ENCODE measurements at regions not wholly inside any gene's neighbourhood (a gene's known extent, or its start where the extent isn't known, plus 50 kb on each side); places are given as distances from the start of the nearest gene placed in this dataset.

DNA sequence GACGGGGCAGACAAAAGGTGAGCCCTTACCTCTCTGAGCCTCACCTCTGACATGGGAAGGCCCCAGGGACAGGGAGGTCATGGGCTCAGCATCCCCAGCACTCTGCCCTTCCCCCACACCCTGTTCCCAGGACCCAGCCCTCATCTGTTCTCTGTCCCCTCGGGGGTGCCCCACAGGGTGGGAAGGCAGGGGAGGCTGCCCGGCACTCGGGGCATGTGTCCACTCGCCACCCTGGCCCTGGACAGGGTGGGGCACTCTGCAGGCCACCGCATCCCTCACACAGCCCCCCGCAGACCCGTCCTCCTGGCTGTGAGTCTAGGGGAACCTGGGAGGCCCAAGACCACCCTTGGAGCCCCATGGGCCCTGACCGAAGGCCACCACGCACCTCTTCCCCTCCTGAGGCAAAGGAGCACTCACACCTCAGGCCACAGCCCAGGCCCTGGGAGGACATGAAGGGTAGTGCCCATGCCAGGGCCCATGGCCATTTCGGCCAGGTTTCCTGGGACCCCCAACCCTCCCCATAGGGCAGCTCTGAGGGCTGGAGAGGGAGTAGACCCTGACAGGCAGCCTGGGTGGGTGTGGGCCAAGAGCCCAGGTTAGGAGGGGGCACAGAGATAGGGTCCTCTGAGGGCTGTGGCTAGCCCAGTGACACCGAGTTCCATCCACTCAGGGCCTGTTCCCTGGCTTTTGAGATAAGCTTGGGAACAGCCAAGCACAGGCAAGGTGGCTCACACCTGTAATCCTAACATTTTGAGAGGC is 193.1 kb downstream of the IGLL1 start:
- ATAC-seq (no peak), DNase-seq (ENCODE audit: low read depth, low spot score) (no peak)
- Histone ChIP-seq H3K4me2 (ENCODE audit: low read length) (no peak overlapping the region), H3K79me2 (ENCODE audit: insufficient read depth, low read length) (no peaks in the 10 kb centered on the region), H3K36me3 (ENCODE audit: control insufficient read depth in 1 of 2, insufficient read depth in 2 of 2, low read length in 2 of 2) (no peaks in the 10 kb centered on the region), H2AFZ (ENCODE audit: low read depth, low read length, poor library complexity, severe bottlenecking) (no peak overlapping the region), H3K27ac (ENCODE audit: low read depth, low read length) (no peak overlapping the region), H4K20me1 (ENCODE audit: insufficient read depth) (no peaks in the 10 kb centered on the region), H3K9me2 (ENCODE audit: insufficient read depth) (no peaks in the 10 kb centered on the region), H3K9me3 (ENCODE audit: control insufficient read depth in 1 of 2, insufficient read depth in 1 of 2, low read depth in 1 of 2, low read length in 2 of 2) (no peaks in the 10 kb centered on the region), H3K27me3 (ENCODE audit: insufficient read depth, low read length) (no peaks in the 10 kb centered on the region), H3K4me3 (replicated peaks in 1 of 2; ENCODE audit: low read depth in 1 of 2, low read length in 2 of 2) (no peak overlapping the region), H3K9ac (ENCODE audit: low read length) (no peak overlapping the region), H3K4me1 (ENCODE audit: control insufficient read depth in 1 of 2, insufficient read depth in 2 of 2, low read length in 2 of 2) (no peaks in the 10 kb centered on the region)
- intact Hi-C loops (cut with micrococcal nuclease), result loop anchor here (1.0 to 5.0 kb wide), 3 partner anchors 72 to 428 kb away; no protein-coding TSS in a partner anchor
- ChIA-PET RAD21 (ENCODE audit: low non-redundant PET in 1 of 2, low total read pairs in 2 of 2, uncharacterized antibody in 2 of 2, unreplicated experiment in 2 of 2) (interaction anchor here in 1 of 2 experiments (1.0 to 1.3 kb wide), 2 partner anchors 427 kb away, joined by 3 to 7 read pairs; no protein-coding TSS in a partner anchor), POLR2A (no interaction called here), CTCF (interaction anchor here (1.3 to 1.8 kb wide), 4 partner anchors 10 to 428 kb away, joined by 12 to 29 read pairs (median 17); no protein-coding TSS in a partner anchor)
- TF ChIP-seq FOSL1 (IDR thresholded peaks at IDR 0.05; ENCODE audit: low read depth) (no peak), SP1 (IDR thresholded peaks at IDR 0.05; ENCODE audit: low read depth) (no peak), RAD21 (IDR thresholded peaks at IDR 0.05; ENCODE audit: low read depth) (no peak), CBX3 (IDR thresholded peaks at IDR 0.05; ENCODE audit: low read depth) (no peak), POLR2A (IDR thresholded peaks at IDR 0.05; ENCODE audit: borderline replicate concordance, extremely low read depth, insufficient read depth, insufficient read length) (no peak)
- TF ChIP-seq, protein P1, sequence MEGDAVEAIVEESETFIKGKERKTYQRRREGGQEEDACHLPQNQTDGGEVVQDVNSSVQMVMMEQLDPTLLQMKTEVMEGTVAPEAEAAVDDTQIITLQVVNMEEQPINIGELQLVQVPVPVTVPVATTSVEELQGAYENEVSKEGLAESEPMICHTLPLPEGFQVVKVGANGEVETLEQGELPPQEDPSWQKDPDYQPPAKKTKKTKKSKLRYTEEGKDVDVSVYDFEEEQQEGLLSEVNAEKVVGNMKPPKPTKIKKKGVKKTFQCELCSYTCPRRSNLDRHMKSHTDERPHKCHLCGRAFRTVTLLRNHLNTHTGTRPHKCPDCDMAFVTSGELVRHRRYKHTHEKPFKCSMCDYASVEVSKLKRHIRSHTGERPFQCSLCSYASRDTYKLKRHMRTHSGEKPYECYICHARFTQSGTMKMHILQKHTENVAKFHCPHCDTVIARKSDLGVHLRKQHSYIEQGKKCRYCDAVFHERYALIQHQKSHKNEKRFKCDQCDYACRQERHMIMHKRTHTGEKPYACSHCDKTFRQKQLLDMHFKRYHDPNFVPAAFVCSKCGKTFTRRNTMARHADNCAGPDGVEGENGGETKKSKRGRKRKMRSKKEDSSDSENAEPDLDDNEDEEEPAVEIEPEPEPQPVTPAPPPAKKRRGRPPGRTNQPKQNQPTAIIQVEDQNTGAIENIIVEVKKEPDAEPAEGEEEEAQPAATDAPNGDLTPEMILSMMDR (IDR thresholded peaks at IDR 0.05 in 2 of 3, conservative IDR thresholded peaks at IDR 0.05 in 1 of 3; ENCODE audit: borderline replicate concordance in 1 of 3, insufficient read depth in 1 of 3, low read depth in 2 of 3, low read length in 2 of 3), result no peak
- BruUV-seq (replicated peaks), result no TSS peak
